PC-9 (cell line): ENCODE measurements at regions not wholly inside any gene's neighbourhood (a gene's known extent, or its start where the extent isn't known, plus 50 kb on each side); places are given as distances from the start of the nearest gene placed in this dataset.

Experiments
- BruUV-seq: library from RNA; stranded (reverse); fragments of 400-500 nt; replicated peaks from 2 replicates; lab custom pipeline; 2021; lab: Mats Ljungman, UMichigan
- CTCF ChIA-PET: fragments of 300-600 bp; sonication (Branson Sonifier 250); formaldehyde crosslinking; loops from one replicate; lab custom pipeline; 2022; ENCODE audit warnings: antibody characterized with exemption; lab: Charles Lee
- POLR2A ChIA-PET: fragments of 300-600 bp; sonication (Branson Sonifier 250); formaldehyde crosslinking; loops from one replicate; lab custom pipeline; 2022; ENCODE audit warnings: antibody characterized with exemption; ENCODE audit not compliant: unreplicated experiment; lab: Charles Lee
- DNase-seq, 2 experiments: peaks; one replicate each; pipeline versions ENCODE4 v3.0.0 to v3.0.0-alpha.2; 2015 to 2022; ENCODE audit warnings: mixed read lengths in 1 of 2
- H2AFZ ChIP-seq: fragments of 200-600 bp; sonication (generic); 2 replicates; pipeline ENCODE4 v1.8.1; 2017; ENCODE audit warnings: antibody characterized with exemption
- H3F3A ChIP-seq: fragments of 200-600 bp; sonication (generic); 2 replicates; pipeline ENCODE4 v1.8.1; 2017; ENCODE audit warnings: antibody characterized with exemption, mild to moderate bottlenecking, low read depth; ENCODE audit not compliant: insufficient read depth
- H3K27ac ChIP-seq: fragments of 200-600 bp; sonication (generic); 2 replicates; pipeline ENCODE4 v1.6.1; 2016; ENCODE audit warnings: mixed run types
- H3K27me3 ChIP-seq: fragments of 200-600 bp; sonication (generic); 2 replicates; pipeline ENCODE4 v1.6.1; 2016; ENCODE audit warnings: low read depth, mixed run types; ENCODE audit not compliant: insufficient read depth
- H3K36me3 ChIP-seq: fragments of 200-600 bp; sonication (generic); 2 replicates; pipeline ENCODE4 v1.6.1; 2016; ENCODE audit warnings: low read depth, mixed run types
- H3K4me1 ChIP-seq: fragments of 200-600 bp; sonication (generic); replicated peaks from 2 replicates; pipeline ENCODE4 v1.6.1; 2016; ENCODE audit warnings: mixed run types; ENCODE audit not compliant: insufficient read depth
- H3K4me2 ChIP-seq: fragments of 200-600 bp; sonication (generic); 2 replicates; pipeline ENCODE4 v1.6.1; 2017; ENCODE audit warnings: mixed run types
- H3K4me3 ChIP-seq: fragments of 200-600 bp; sonication (generic); 2 replicates; pipeline ENCODE4 v1.6.1; 2016; ENCODE audit warnings: mixed run types
- H3K79me2 ChIP-seq: fragments of 200-600 bp; sonication (generic); 2 replicates; pipeline ENCODE4 v1.6.1; 2017; ENCODE audit warnings: low read depth, mixed run types
- H3K9me2 ChIP-seq: fragments of 200-600 bp; sonication (generic); 2 replicates; pipeline ENCODE4 v1.8.1; 2017; ENCODE audit warnings: mild to moderate bottlenecking; ENCODE audit not compliant: insufficient read depth
- H3K9me3 ChIP-seq: fragments of 200-600 bp; sonication (generic); 2 replicates; pipeline ENCODE4 v1.8.1; 2016; ENCODE audit warnings: low read depth; ENCODE audit not compliant: insufficient read depth
- H4K20me1 ChIP-seq: fragments of 200-600 bp; sonication (generic); 2 replicates; pipeline ENCODE4 v1.8.1; 2017; ENCODE audit not compliant: insufficient read depth
- CTCF ChIP-seq: fragments of 200-600 bp; sonication (generic); conservative IDR thresholded peaks from 2 replicates; pipeline ENCODE4 v1.6.1; 2017; ENCODE audit warnings: mixed run types, antibody characterized with exemption, mild to moderate bottlenecking, moderate library complexity
- EZH2 ChIP-seq: fragments of 200-600 bp; sonication (generic); IDR thresholded peaks from 2 replicates; pipeline ENCODE4 v1.8.0; 2017; ENCODE audit warnings: antibody characterized with exemption, low read depth
- intact Hi-C: fragments of 100-400 bp; cut with micrococcal nuclease; formaldehyde crosslinking; loops from one replicate; pipeline ENCODE4 v1.10.0; 2022; ENCODE audit not compliant: unreplicated experiment

DNA sequence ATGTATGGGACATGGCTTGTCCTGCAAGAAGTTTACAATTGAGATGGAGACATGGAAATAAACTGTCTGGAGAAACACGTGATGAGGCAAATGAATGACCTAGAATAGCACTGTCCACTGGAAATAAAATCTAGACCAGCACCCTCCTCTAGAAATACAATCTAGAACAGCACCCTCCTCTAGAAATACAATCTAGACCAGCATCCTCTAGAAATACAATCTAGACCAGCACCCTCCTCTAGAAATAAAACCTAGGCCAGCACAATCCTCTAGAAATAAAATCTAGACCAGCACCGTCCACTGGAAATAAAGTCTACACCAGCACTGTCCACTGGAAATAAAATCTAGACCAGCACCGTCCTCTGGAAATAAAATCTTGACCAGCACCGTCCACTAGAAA lies 69.2 kb upstream of the RFLNA start:
- Histone ChIP-seq H3K4me3 (no peak overlapping the region), H3K9me3 (no peaks in the 10 kb centered on the region), H3K9me2 (no peaks in the 10 kb centered on the region), H4K20me1 (no peaks in the 10 kb centered on the region), H3K27me3 (peaks cover 98% of the 10 kb centered on the region), H2AFZ (no peak overlapping the region), H3K27ac (no peak overlapping the region), H3K4me1 (no peaks in the 10 kb centered on the region), H3K79me2 (no peaks in the 10 kb centered on the region), H3K4me2 (no peak overlapping the region), H3F3A (no peaks in the 10 kb centered on the region), H3K36me3 (no peaks in the 10 kb centered on the region)
- no TSS peak for BruUV-seq
- ChIA-PET POLR2A (interaction anchor here (0.6 kb wide), 1 partner anchor 988 kb away, joined by 3 read pairs; no protein-coding TSS in a partner anchor), CTCF (no interaction called here)
- intact Hi-C loops = no loop called here
- no peak for DNase-seq
- TF ChIP-seq CTCF (no peak), EZH2 (no peak)

DNA sequence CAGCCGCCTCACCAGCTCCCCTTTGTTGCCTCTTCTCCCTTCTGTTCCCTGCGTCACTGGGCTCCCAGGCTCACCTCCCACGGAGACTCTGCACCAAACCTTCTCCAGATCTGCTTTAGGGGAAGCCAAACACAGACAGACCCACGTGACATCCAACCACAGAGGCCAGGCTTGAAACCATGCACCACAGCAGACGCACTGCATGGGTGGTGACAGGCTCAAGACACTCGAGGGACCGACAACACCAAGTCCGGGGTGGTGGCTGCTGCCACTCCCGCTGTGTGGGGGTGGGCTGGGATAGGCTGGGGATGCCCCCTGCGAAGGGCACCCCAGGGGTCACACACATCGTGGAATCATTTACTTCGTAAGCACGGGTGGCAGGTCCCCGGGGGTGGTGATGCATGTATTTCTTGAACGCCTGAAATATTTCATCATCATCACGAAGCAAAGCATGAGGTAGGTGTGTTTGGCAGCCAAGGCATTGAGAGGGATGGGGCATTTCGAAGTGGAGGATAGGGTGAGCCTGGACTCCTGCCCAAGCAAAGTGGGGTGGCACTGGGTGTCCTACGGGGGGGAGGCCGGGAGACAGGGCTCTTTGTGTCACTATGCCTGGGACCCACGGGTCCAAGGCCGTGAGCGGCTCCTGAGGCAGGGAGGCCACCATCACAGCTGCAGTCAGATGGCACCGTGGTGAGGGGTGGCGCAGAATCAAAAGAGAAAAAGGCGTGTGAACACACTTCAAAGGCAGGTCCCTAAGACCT lies 66.8 kb upstream of the RFLNA start:
- no peaks in the 10 kb centered on the region for H3K9me2 ChIP-seq

GRCh38 chr12:124229520-124229919 lies 65.4 kb upstream of the RFLNA start:
- TF ChIP-seq CTCF = no peak
- Histone ChIP-seq H3K4me1 (no peaks in the 10 kb centered on the region), H3K79me2 (no peaks in the 10 kb centered on the region), H3K4me3 (no peak overlapping the region), H3K27ac (no peak overlapping the region), H2AFZ (no peak overlapping the region), H3K4me2 (no peak overlapping the region), H3F3A (no peaks in the 10 kb centered on the region), H3K9me2 (no peaks in the 10 kb centered on the region), H3K9me3 (no peaks in the 10 kb centered on the region), H4K20me1 (no peaks in the 10 kb centered on the region), H3K27me3 (peaks cover 95% of the 10 kb centered on the region), H3K36me3 (no peaks in the 10 kb centered on the region)
- POLR2A ChIA-PET = interaction anchor here (0.6 kb wide), 1 partner anchor 60 kb away, joined by 4 read pairs; no protein-coding TSS in a partner anchor
- intact Hi-C loops = no loop called here
- no peak for DNase-seq
- CTCF ChIA-PET = no interaction called here
- no TSS peak for BruUV-seq

More for the DNA sequence above, 66.8 kb upstream of the RFLNA start:
- no peak for DNase-seq
- Histone ChIP-seq H3K4me2 (no peak overlapping the region), H3K9me3 (no peaks in the 10 kb centered on the region), H4K20me1 (no peaks in the 10 kb centered on the region), H3K4me1 (no peaks in the 10 kb centered on the region), H3K27me3 (peaks cover 95% of the 10 kb centered on the region), H2AFZ (no peak overlapping the region), H3K36me3 (no peaks in the 10 kb centered on the region), H3K27ac (no peak overlapping the region), H3F3A (no peaks in the 10 kb centered on the region), H3K4me3 (no peak overlapping the region), H3K79me2 (no peaks in the 10 kb centered on the region)
- TF ChIP-seq EZH2 (no peak), CTCF (no peak)
- BruUV-seq = no TSS peak
- ChIA-PET CTCF (no interaction called here), POLR2A (no interaction called here)
- intact Hi-C loops = no loop called here
